ENCODE measurements at regions not wholly inside any gene's neighbourhood (a gene's known extent, or its start where the extent isn't known, plus 50 kb on each side); places are given as distances from the start of the nearest gene placed in this dataset.
A peak's percentile ranks its signal among the peaks of the same experiment; 100 is the strongest.

DNA sequence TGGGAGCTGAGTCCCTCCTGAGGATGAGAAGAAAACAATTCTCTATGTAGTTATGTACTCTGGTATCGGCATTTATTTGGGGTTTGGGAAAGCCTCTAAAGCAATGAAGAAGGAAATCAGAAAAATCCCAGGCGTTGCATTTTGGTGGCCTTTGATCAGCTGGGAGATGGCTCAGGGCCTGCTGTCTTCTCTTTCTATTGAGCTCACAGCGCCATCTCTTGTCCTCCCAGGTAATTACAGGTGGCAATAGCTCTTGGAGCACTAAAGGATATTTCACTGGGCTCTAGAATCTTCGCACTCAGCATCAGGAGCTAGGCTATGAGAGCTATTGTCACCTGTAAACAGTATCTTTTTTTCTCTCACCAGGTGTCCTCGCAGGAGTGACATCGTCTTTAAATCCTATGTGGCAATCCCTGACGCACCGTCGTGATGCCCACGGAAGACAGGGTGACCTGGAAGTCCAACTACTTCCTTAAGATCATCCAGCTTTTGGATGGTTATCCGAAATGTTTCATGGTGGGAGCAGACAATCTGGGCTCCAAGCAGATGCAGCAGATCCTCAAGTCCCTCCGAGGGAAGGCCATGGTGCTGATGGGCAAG, 76.1 kb upstream of the PMAIP1 start:
- TF ChIP-seq, protein P1, sequence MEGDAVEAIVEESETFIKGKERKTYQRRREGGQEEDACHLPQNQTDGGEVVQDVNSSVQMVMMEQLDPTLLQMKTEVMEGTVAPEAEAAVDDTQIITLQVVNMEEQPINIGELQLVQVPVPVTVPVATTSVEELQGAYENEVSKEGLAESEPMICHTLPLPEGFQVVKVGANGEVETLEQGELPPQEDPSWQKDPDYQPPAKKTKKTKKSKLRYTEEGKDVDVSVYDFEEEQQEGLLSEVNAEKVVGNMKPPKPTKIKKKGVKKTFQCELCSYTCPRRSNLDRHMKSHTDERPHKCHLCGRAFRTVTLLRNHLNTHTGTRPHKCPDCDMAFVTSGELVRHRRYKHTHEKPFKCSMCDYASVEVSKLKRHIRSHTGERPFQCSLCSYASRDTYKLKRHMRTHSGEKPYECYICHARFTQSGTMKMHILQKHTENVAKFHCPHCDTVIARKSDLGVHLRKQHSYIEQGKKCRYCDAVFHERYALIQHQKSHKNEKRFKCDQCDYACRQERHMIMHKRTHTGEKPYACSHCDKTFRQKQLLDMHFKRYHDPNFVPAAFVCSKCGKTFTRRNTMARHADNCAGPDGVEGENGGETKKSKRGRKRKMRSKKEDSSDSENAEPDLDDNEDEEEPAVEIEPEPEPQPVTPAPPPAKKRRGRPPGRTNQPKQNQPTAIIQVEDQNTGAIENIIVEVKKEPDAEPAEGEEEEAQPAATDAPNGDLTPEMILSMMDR (conservative IDR thresholded peaks at IDR 0.05) = peak; percentile 83
- TF ChIP-seq ZFX (IDR thresholded peaks at IDR 0.05) = no peak

Measured in C4-2B (cell line).